PC-9 (cell line): ENCODE measurements at regions not wholly inside any gene's neighbourhood (a gene's known extent, or its start where the extent isn't known, plus 50 kb on each side); places are given as distances from the start of the nearest gene placed in this dataset.

Source experiments
- BruUV-seq: library from RNA; stranded (reverse); fragments of 400-500 nt; replicated peaks from 2 replicates; lab custom pipeline; 2021; lab: Mats Ljungman, UMichigan
- CTCF ChIA-PET: fragments of 300-600 bp; sonication (Branson Sonifier 250); formaldehyde crosslinking; loops from one replicate; lab custom pipeline; 2022; ENCODE audit warnings: antibody characterized with exemption; lab: Charles Lee
- POLR2A ChIA-PET: fragments of 300-600 bp; sonication (Branson Sonifier 250); formaldehyde crosslinking; loops from one replicate; lab custom pipeline; 2022; ENCODE audit warnings: antibody characterized with exemption; ENCODE audit not compliant: unreplicated experiment; lab: Charles Lee
- DNase-seq, 2 experiments: peaks; one replicate each; pipeline versions ENCODE4 v3.0.0 to v3.0.0-alpha.2; 2015 to 2022; ENCODE audit warnings: mixed read lengths in 1 of 2
- H2AFZ ChIP-seq: fragments of 200-600 bp; sonication (generic); 2 replicates; pipeline ENCODE4 v1.8.1; 2017; ENCODE audit warnings: antibody characterized with exemption
- H3F3A ChIP-seq: fragments of 200-600 bp; sonication (generic); 2 replicates; pipeline ENCODE4 v1.8.1; 2017; ENCODE audit warnings: antibody characterized with exemption, mild to moderate bottlenecking, low read depth; ENCODE audit not compliant: insufficient read depth
- H3K27ac ChIP-seq: fragments of 200-600 bp; sonication (generic); 2 replicates; pipeline ENCODE4 v1.6.1; 2016; ENCODE audit warnings: mixed run types
- H3K27me3 ChIP-seq: fragments of 200-600 bp; sonication (generic); 2 replicates; pipeline ENCODE4 v1.6.1; 2016; ENCODE audit warnings: low read depth, mixed run types; ENCODE audit not compliant: insufficient read depth
- H3K36me3 ChIP-seq: fragments of 200-600 bp; sonication (generic); 2 replicates; pipeline ENCODE4 v1.6.1; 2016; ENCODE audit warnings: low read depth, mixed run types
- H3K4me1 ChIP-seq: fragments of 200-600 bp; sonication (generic); replicated peaks from 2 replicates; pipeline ENCODE4 v1.6.1; 2016; ENCODE audit warnings: mixed run types; ENCODE audit not compliant: insufficient read depth
- H3K4me2 ChIP-seq: fragments of 200-600 bp; sonication (generic); 2 replicates; pipeline ENCODE4 v1.6.1; 2017; ENCODE audit warnings: mixed run types
- H3K4me3 ChIP-seq: fragments of 200-600 bp; sonication (generic); 2 replicates; pipeline ENCODE4 v1.6.1; 2016; ENCODE audit warnings: mixed run types
- H3K79me2 ChIP-seq: fragments of 200-600 bp; sonication (generic); 2 replicates; pipeline ENCODE4 v1.6.1; 2017; ENCODE audit warnings: low read depth, mixed run types
- H3K9me2 ChIP-seq: fragments of 200-600 bp; sonication (generic); 2 replicates; pipeline ENCODE4 v1.8.1; 2017; ENCODE audit warnings: mild to moderate bottlenecking; ENCODE audit not compliant: insufficient read depth
- H3K9me3 ChIP-seq: fragments of 200-600 bp; sonication (generic); 2 replicates; pipeline ENCODE4 v1.8.1; 2016; ENCODE audit warnings: low read depth; ENCODE audit not compliant: insufficient read depth
- H4K20me1 ChIP-seq: fragments of 200-600 bp; sonication (generic); 2 replicates; pipeline ENCODE4 v1.8.1; 2017; ENCODE audit not compliant: insufficient read depth
- CTCF ChIP-seq: fragments of 200-600 bp; sonication (generic); conservative IDR thresholded peaks from 2 replicates; pipeline ENCODE4 v1.6.1; 2017; ENCODE audit warnings: mixed run types, antibody characterized with exemption, mild to moderate bottlenecking, moderate library complexity
- EZH2 ChIP-seq: fragments of 200-600 bp; sonication (generic); IDR thresholded peaks from 2 replicates; pipeline ENCODE4 v1.8.0; 2017; ENCODE audit warnings: antibody characterized with exemption, low read depth
- intact Hi-C: fragments of 100-400 bp; cut with micrococcal nuclease; formaldehyde crosslinking; loops from one replicate; pipeline ENCODE4 v1.10.0; 2022; ENCODE audit not compliant: unreplicated experiment

GRCh38 chrX:30008031-30008430 is 207.3 kb upstream of the MAGEB2 start:
- TF ChIP-seq CTCF (no peak), EZH2 (no peak)
- DNase-seq: no peak
- intact Hi-C loops: no loop called here
- POLR2A ChIA-PET: no interaction called here
- Histone ChIP-seq H4K20me1 (no peaks in the 10 kb centered on the region), H3K4me1 (no peaks in the 10 kb centered on the region), H3K9me3 (no peaks in the 10 kb centered on the region), H3K27ac (no peak overlapping the region), H3K79me2 (no peaks in the 10 kb centered on the region), H3F3A (no peaks in the 10 kb centered on the region), H2AFZ (no peak overlapping the region), H3K4me2 (no peak overlapping the region), H3K9me2 (no peaks in the 10 kb centered on the region), H3K27me3 (no peaks in the 10 kb centered on the region), H3K4me3 (no peak overlapping the region), H3K36me3 (no peaks in the 10 kb centered on the region)
- no TSS peak for BruUV-seq
- CTCF ChIA-PET: no interaction called here

- H4K20me1 ChIP-seq: no peaks in the 10 kb centered on the region
- DNase-seq: no peak
- H3K27ac ChIP-seq: no peak overlapping the region
- no peaks in the 10 kb centered on the region for H3K79me2 ChIP-seq
- intact Hi-C loops: no loop called here
- no peak overlapping the region for H3K4me2 ChIP-seq
- TF ChIP-seq EZH2: no peak
- no peak for TF ChIP-seq CTCF
- H3K4me3 ChIP-seq: no peak overlapping the region
- H3K27me3 ChIP-seq: no peaks in the 10 kb centered on the region
- no peak overlapping the region for H2AFZ ChIP-seq
- POLR2A ChIA-PET: no interaction called here
- CTCF ChIA-PET: no interaction called here
- H3K9me3 ChIP-seq: no peaks in the 10 kb centered on the region
- no TSS peak for BruUV-seq
- H3F3A ChIP-seq: no peaks in the 10 kb centered on the region
- H3K9me2 ChIP-seq: no peaks in the 10 kb centered on the region
- no peaks in the 10 kb centered on the region for H3K4me1 ChIP-seq
- H3K36me3 ChIP-seq: no peaks in the 10 kb centered on the region
Measured at GRCh38 chrX:30010471-30010870, 204.9 kb upstream of the MAGEB2 start.

GRCh38 chrX:30015440-30015839 is 199.9 kb upstream of the MAGEB2 start:
- Histone ChIP-seq H3K4me1 (no peaks in the 10 kb centered on the region), H3K27me3 (no peaks in the 10 kb centered on the region), H3K4me3 (no peak overlapping the region), H3K9me2 (no peaks in the 10 kb centered on the region), H3K4me2 (no peak overlapping the region), H3F3A (no peaks in the 10 kb centered on the region; the same call in 1 of the 2 replicates), H3K79me2 (no peaks in the 10 kb centered on the region), H3K9me3 (no peaks in the 10 kb centered on the region), H2AFZ (no peak overlapping the region), H3K27ac (no peak overlapping the region), H4K20me1 (no peaks in the 10 kb centered on the region), H3K36me3 (no peaks in the 10 kb centered on the region)
- TF ChIP-seq EZH2 (no peak), CTCF (no peak)
- POLR2A ChIA-PET: no interaction called here
- intact Hi-C loops: no loop called here
- CTCF ChIA-PET: no interaction called here
- no peak for DNase-seq
- no TSS peak for BruUV-seq
